VCaP (cell line): ENCODE measurements at regions not wholly inside any gene's neighbourhood (a gene's known extent, or its start where the extent isn't known, plus 50 kb on each side); places are given as distances from the start of the nearest gene placed in this dataset.

Experiments used
- H3K27ac ChIP-seq: fragments of 450-650 bp; 2 replicates; pipeline ENCODE4 v1.5.1; 2017
- CTCF ChIP-seq: fragments of 450-650 bp; conservative IDR thresholded peaks from 2 replicates; pipeline ENCODE4 v1.5.1; 2017; ENCODE audit warnings: mild to moderate bottlenecking, moderate library complexity

- H3K27ac ChIP-seq = peak overlapping the region; percentile 63
- no peak for TF ChIP-seq CTCF
Observed at GRCh38 chr17:31744511-31744951, 114.5 kb downstream of the COPRS start.

GRCh38 chr17:31743797-31744196 is 115.2 kb downstream of the COPRS start:
- peak overlapping the region; percentile 63 for H3K27ac ChIP-seq
- TF ChIP-seq CTCF = no peak

- no peak for TF ChIP-seq CTCF
- H3K27ac ChIP-seq = no peak overlapping the region
Observed at GRCh38 chr17:31741371-31741770, 117.7 kb downstream of the COPRS start.

GRCh38 chr17:31740611-31741082 is 118.4 kb downstream of the COPRS start:
- no peak overlapping the region for H3K27ac ChIP-seq
- no peak for TF ChIP-seq CTCF

- TF ChIP-seq CTCF = no peak
- H3K27ac ChIP-seq = no peak overlapping the region
Observed at GRCh38 chr17:31738996-31739699, 119.9 kb downstream of the COPRS start.

- no peak for TF ChIP-seq CTCF
- no peak overlapping the region for H3K27ac ChIP-seq
Observed at GRCh38 chr17:31738488-31738887, 120.6 kb downstream of the COPRS start.

- H3K27ac ChIP-seq = no peak overlapping the region
- peak; percentile 51 for TF ChIP-seq CTCF
Observed at GRCh38 chr17:31738067-31738466, 121.0 kb downstream of the COPRS start.
